Hematopoietic multipotent progenitor cell treated with erythropoietin and hydrocortisone succinate and interleukin-3 and kit ligand, for 17 days (in vitro differentiated cells): ENCODE measurements at regions not wholly inside any gene's neighbourhood (a gene's known extent, or its start where the extent isn't known, plus 50 kb on each side); places are given as distances from the start of the nearest gene placed in this dataset.

Experiments used
- DNase-seq: peaks from one replicate; pipeline ENCODE4 v3.0.0-alpha.2; 2015; ENCODE audit warnings: low spot score

DNA sequence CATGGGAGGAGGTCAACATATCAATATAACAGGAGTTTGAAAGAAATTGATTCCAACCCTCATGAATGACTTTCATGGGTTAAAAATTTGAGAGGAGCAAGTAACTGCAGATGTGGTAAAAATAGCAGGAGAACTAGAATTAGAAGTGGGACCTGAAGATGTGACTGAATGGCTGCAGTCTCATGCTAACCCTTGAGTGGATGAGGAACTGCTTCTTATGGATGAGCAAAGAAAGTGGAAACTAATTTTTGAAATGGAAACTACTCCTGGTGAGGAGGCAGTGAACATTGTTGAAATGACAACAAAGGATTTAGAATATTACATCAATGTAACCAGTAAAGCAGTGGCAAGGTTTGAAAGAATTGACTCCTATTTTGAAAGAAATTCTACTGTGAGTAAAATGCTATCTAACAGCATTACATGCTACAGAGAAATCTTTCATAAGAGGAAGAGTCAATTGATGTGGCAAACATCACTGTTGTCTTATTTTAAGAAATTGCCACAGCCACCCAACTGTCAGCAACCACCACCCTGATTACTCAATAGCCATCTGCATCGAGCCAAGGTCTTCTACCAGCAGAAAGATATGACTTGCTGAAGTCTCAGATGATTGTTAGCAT is 1683.2 kb downstream of the MAT2B start:
- no peak for DNase-seq

DNA sequence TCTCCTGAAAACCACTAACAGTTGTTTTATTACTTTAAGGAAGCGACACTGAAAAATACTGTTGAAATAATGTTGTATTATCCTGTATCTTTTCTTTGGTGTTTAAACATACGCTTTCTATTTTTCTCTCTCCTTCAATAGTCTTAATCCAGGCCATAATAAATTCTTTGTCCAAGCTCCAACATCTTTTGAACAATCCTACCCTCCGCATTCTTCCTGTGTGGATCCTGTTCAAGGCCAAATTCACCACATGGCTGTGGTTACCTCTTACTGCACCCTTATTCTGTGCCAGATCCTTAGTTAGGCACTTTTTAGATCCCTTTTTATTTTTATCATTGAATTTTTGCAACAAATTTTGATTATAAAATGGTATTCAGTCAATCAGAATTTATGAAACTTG is 1691.5 kb downstream of the MAT2B start:
- no peak for DNase-seq

DNA sequence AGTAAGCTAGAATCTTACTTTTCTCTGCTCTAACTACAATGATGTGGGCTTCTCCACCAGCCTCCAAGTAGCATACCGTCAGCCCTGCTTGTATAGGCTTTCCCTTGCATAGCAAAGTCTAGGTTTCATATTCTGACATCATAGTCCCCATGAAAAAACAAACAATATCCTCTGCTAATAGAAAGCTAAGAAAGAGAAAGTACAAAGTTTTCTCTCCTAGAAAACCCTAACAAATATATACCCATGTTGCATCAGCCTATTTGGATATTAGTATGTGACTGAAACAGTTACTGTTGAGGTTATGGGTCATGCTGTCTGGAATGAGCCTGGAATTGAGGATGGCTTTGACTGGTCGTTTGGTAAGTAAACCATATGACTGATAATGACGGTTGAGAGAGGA is 1696.0 kb downstream of the MAT2B start:
- DNase-seq: no peak

DNA sequence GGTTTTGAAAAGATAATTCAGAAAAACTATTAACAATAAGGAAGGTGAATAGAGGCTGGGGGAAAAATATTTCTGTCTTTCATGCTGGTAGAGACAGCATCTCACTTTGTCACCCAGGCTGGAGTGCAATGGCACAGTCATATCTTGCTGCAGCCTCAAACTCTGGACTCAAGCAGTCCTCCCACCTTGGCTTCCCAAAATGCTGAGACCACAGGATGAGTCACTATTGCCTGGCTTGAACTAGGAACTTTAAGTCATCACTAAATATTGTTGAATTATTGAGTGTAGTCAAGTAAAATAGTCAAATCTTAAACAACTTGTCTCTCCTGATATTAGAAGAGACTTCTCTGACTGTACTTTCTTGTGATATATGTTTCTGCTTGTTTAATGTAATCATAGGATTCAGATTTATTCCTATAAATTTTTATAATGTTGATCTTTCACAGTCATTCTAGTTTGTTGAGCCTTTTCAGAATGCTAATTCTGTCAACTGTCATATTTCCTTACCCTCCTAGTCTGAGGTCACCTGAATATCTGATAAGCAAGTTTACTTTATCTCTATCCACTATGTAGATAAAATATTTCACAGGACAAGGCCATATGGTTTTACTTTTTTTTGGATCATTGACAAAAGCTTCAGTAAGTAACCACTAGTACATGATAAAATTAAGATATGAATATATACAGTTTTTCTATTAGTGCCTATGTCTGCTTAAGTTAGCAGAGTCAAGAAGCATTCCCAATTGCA is 1696.5 kb downstream of the MAT2B start:
- no peak for DNase-seq

DNA sequence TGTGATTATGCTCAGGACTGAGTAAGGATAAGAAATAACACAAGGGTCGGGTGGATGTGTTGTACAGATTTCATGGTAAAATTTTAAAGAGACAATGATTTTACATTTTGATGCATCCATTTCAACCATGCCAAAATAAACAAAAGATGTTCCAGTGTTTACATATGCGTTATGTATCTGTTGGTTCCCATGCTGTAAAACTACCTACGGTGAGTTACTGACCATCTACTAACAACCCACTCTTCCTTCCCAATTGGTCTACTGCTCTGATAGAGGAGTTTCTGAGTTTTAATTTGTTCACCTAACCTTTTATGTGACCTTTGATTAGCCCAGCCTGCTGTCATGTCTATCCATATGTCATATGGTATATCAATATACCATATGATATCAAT is 1697.1 kb downstream of the MAT2B start:
- DNase-seq: no peak

DNA sequence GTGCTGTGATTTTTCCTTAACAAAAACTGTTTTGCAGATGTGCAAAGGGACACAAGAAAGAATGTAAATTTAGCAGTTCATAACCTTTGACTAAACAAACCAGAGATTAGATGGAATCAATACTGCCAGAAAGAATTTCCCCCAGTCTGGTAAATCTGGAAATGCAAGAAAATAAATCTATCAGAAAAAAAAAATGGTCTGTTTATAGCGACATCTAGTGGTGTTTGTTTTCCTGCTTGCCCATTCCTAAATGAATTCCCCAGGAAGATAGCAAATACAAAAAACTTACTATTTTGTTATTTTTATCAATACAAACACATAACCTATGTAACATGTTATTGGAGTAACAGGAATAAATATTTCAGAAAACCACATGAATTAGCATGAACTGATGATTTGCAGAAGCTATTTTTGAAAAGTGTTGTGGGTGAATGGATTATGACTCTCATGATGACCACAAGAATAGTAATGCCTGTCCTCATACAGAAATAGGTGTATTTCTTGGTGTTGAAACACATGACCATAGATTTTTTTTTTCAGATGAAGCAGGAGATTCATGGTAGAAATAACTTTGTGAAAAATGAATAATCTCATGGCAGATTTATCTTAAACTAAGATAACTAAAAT is 1703.8 kb downstream of the MAT2B start:
- no peak for DNase-seq

DNA sequence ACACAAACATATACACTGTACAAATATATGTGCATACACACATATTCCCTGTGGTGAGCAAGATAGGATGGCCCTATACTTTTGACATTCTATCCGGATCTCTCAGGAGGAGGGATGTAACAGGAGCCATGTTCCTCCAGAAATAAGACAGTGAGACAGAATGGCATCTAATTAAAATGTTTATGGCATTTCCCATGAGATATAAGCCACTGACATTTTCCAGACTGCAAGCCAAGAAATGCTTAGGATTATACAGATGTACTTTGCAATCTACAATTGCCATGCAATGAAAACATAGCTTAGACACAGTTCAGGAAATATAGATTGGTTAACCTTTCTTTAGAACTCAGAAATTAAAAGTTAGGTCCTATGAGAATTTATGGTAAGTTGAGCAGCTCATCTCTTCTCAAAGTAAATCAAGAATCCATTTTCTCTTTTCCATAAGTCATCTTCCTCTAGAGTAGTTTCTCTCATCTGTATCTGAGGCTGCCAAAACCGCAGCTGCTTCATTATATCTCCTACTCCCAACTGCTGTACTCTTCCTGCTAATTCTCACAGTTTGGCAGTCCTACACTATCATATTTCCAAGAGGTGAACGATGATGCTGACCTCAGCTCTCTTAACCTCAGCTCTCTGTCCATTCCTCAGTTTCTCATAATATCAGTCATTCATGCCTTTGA is 1719.1 kb downstream of the MAT2B start:
- no peak for DNase-seq

DNA sequence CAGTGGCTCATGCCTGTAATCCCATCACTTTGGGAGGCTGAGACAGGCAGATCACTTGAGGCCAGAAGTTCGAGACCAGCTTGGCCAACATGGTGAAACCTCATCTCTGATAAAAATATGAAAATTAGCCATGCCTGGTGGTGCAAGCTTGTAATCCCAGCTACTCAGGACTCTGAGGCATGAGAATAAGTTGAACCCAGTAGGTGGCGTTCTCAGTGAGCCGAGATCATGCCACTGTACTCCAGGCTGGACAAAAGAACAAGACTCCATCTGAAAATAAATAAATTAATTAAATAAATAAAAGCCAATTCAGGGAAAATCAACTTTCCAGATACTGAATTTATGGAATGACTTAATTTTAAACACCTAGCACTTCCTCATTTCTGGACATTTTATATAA is 1722.1 kb downstream of the MAT2B start:
- DNase-seq: no peak

DNA sequence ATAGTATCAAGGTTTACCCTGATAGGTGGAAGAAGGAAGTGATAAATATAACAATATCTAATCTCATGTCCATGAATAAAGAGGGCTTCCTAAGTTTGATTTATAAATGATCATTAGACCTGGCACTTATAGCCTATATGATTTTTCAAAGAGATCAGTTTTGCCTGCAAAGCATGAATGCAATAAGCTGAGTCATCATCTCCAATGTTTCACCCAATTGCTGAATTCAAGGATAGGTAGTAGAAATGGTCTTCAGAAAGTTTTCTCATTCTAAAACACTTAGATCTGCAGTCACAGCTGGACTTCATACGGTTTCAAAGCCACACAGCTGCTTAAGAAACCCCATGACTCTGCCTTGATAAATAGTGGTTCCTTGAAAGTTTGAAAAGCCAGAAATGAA is 1722.8 kb downstream of the MAT2B start:
- no peak for DNase-seq

DNA sequence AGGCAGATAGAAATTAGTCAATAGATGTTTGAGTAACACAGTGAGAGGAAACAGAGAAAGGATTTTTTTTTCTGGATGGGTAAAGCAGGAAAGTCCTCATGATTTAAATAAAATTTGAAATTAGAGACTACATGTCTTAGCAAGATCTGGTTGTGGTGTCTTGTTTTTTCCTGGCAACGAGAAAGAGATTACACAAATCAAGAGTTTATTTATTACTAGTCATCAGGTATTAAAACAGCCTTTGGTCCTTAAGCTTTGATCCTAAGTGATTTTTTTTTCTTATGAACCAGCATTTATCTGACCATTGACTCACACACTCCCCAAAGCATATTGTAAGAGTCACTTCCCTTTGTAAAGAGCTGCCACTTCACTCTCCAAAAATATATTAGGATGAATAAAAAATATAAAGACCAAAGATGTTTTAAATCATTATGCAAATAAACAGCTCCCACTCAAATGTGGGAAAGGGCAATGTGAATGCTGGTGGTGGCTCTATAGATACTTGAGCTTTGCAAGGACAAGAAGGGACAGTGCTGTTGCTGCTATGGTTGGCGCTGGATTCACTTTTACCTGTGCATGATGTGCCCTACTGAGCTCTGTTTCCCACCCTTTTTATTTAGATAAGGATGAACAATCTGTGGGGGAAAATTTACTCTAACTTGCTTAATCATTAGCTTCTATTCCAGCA is 1726.5 kb downstream of the MAT2B start:
- DNase-seq: no peak

DNA sequence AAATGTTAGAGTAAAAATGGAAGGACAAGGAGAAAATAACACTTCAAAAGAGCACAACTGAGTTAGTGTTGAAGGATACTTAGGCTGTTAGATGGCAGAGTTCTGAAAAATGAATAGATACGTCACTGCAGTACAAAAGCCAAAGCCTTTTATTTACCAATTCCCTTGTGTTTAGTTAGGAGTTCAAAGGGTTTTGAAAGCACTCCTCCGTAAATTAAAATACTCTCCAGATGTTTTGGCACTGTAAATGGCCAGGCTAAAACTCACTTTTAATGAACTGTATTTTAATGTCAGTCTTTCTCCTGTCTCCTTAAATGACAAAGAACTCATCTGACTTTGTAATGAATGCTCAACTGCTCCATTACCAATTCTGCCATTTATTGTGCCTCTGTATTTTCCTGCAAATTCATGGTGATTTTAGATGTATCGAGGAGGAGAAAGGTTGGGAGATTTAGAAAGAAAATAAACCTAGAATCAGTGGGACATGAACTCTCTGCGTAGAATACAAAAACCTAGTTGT is 1727.2 kb downstream of the MAT2B start:
- no peak for DNase-seq

DNA sequence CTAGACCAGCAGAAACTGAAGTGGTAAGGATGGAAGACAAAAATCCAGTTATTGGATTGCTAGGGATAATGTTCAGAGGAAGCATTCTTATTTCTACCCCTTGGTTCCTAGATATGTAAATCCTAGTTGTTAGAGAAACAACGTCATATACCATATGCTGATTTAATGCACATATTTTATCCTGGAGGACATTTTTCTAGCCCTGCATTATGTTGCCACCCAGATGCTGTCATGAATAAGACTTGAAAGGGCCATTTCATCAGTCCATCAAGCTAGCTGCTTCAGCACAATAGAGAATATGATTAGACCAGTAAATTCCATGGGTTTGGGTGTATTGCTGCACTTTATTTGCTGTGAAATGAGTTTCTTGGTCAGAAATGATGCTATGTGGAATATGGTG is 1736.4 kb downstream of the MAT2B start:
- DNase-seq: no peak

DNA sequence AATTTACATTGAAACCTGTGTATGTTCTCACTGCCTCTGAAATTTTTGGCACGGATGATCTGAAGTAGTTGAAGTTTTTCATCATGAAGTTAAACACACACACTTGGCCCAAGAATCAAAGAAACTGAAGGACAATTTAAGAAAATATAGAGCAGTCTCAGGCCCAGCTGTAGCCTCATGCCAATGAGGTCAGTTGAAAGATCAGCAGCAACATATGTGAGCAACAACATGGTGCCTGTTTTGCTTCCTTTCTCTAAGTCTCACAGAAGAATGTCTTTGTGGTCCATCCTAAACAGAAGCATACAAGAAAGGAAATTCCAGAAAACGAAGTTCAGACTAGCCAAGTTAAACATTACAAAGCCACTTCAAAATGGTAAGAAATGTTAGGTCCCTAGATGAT is 1737.2 kb downstream of the MAT2B start:
- no peak for DNase-seq

DNA sequence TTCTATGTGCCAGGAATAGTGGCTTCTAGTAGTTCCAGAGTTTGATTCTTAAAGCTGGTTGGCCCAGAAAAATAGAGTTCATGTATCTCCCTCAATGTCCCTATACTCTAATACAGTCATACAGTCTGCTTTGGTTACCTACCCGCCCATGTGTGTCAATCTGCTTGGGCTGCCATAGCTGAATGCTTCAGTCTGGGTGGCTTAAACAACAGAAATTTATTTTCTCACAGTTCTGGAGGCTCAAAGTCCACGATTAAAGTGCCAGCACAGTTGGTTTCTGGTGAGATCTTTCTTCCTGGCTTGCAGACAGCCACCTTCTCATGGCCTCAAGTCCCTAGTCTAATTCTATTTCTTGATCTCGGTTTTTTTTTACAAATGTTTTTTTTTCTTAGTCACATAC is 1739.0 kb downstream of the MAT2B start:
- no peak for DNase-seq

DNA sequence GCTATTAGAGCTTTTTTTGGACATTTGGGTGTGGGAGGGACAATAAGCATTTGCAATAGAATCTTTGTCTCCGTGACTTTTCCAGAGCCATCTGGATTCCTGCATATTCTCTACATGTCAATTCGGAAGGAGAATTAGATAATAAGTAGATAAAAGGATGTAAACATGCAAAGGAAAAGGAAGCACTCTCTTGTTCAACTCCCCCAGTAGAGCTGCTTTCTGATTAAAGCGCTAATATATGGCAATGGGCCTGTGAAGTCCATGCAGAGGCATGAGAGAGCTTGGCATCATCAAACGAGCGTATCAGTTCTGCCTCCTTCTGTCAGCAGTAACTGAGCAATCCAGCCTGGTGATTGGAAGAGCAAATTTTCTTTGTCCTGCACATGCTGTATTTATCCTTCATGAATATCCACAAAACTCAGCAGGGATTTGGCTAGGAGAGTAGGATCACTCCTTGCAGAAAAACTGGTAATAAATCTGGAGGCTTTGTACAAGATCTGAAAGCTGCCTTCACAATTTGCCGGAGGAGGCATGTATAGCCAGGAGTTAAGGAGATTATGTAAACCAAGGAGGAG is 1752.9 kb downstream of the MAT2B start:
- DNase-seq: no peak

DNA sequence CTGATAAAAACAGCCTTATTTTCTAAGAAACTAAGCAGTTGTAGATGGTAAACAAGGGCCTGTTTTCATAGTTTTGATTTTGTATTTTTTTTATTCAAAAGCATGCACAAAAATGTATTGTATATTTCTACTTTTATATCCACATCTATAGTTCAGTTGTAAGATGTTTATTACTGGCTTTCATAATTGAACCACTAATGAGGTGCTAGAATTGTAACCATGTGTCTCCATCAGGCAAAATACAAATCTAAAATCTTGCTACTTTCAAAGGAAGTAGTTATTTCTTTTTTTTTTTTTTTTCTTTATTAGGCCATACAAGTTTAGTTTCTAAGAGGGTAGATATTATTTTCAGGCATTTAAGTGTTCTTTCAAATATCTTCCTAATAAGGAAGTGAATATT is 1755.0 kb downstream of the MAT2B start:
- no peak for DNase-seq

DNA sequence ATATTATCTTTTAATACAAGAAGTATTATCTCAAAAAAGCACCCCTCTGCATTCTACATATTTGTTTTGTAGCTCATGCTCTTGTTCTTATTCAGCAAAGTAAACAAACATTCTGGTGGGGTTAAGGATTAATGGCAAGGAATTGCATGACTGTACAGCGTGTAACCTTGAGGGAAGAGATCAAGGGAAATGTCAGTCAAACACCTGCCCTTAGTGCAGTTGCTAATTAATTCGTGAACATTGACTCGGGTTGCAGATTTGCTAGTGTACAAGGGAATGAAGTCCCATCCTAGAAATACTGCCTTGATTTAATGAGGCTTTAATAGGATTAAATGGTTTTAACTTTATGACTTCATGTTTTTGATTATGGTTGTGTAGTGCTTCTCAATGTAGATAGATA is 1758.1 kb downstream of the MAT2B start:
- DNase-seq: no peak

DNA sequence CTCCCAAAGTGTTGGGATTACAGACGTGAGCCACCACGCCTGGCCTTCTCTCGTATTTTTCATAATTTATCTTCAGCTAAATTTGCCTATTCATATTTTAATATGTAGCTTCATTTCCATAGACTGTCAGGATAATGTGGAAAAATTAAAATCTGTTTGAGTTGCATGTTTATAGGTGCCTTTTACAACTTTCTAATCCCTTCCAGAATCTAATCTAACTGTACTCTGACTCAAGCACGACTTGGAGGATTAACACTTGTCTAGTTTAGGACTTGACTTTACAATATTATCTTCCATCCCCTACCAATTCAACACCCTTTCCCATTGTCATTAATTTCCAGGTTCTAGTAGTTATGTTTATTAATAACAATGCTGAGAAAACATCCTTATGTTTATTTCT is 1761.5 kb downstream of the MAT2B start:
- no peak for DNase-seq

DNA sequence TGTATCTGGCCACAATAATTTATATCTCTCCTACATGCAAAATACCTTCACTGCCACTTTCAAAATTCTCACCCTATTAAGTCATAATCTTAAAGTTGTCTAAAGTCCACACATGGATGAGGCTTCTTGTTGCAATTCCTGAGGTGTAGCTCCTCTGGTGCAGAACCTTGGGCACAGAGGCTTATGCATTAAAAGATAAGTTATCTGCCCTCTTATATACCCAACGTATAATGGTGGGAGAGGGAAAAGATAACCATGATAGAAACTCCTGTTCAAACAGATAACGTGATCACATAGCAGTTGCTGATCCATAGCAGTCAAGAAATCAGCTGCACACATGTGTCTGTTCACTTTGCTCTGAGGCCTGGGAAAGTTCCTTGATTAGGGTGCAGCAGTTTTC is 1767.0 kb downstream of the MAT2B start:
- DNase-seq: no peak

DNA sequence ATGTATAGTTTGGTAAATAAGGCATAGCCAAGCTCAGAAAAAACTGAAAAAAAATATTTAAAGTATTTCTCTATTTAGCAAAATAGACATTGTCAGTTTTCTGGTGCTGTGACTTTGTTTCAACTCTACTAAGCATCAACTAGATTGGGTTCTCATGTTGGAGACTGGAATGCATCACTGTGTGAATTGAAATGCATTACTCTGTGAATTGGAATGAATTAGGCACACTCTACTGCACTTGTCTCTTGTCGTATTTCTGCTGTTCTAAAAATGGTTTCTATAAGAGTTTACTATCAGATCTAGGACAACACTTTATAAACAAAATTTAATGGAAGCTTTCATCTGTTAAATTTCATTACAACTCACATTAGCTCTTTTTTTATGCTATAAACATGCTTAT is 1772.2 kb downstream of the MAT2B start:
- no peak for DNase-seq

DNA sequence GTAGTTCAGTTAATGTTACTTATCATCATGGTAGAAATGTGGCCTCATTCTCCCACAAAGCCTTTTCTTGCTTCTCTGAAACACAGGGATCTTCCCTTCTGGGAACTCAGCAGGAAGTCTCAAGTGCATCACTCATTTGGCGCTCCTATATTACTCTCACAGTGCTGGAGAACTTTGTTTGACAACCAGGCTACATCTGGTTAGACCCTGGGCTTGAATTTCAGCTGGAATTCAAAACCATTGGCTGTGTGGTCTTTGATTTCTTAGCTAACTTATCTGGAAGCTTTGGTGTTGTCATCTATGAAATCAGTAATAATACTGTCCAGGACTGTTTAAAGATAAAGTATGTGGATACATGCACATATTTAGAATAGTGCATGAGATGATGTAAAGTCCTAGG is 1777.1 kb downstream of the MAT2B start:
- no peak for DNase-seq

DNA sequence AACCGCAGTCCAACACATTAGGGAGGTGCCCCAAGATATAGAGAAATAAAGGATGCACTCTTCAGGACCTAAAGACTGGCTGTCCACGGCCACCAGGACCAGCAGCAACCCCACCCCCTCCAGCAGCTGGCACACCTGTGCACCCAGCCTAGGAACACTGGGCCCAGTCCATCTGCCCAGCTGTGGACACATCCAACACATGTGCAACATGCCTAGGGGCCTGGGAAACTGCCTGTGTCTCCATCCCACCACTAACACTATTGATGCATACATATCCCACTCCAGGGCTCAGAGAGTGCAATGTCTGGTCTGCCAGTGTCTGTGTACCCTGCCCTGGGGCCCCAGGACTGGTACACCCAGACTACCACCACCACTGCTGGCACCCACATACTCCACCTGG is 1781.3 kb downstream of the MAT2B start:
- DNase-seq: no peak
